DMS153 treated with DMSO at 0.1 percent for 48 hours (cell line): ENCODE measurements at regions not wholly inside any gene's neighbourhood (a gene's known extent, or its start where the extent isn't known, plus 50 kb on each side); places are given as distances from the start of the nearest gene placed in this dataset.

Source experiments
- DNase-seq: peaks from one replicate; lab custom pipeline; 2025; ENCODE audit not compliant: unreplicated experiment; lab: John Stamatoyannopoulos, UW

GRCh38 chr10:3723766-3724165, 61.2 kb downstream of the KLF6 start:
- DNase-seq: no peak

- no peak for DNase-seq
Observed at GRCh38 chr10:3720228-3721019, 64.6 kb downstream of the KLF6 start.

GRCh38 chr10:3719024-3719843, 65.8 kb downstream of the KLF6 start:
- DNase-seq: no peak

GRCh38 chr10:3716093-3716492, 68.9 kb downstream of the KLF6 start:
- DNase-seq: no peak

GRCh38 chr10:3714967-3715366, 70.0 kb downstream of the KLF6 start:
- DNase-seq: no peak

- no peak for DNase-seq
Observed at GRCh38 chr10:3714531-3714930, 70.5 kb downstream of the KLF6 start.

- no peak for DNase-seq
Observed at GRCh38 chr10:3712707-3713106, 72.3 kb downstream of the KLF6 start.

GRCh38 chr10:3711918-3712317, 73.1 kb downstream of the KLF6 start:
- no peak for DNase-seq

GRCh38 chr10:3710764-3711163, 74.2 kb downstream of the KLF6 start:
- no peak for DNase-seq

GRCh38 chr10:3709456-3710060, 75.5 kb downstream of the KLF6 start:
- no peak for DNase-seq

- DNase-seq: no peak
Observed at GRCh38 chr10:3708852-3709251, 76.2 kb downstream of the KLF6 start.

- DNase-seq: no peak
Observed at GRCh38 chr10:3704565-3705325, 80.3 kb downstream of the KLF6 start.

GRCh38 chr10:3702569-3702968, 82.4 kb downstream of the KLF6 start:
- DNase-seq: no peak

GRCh38 chr10:3702056-3702546, 82.9 kb downstream of the KLF6 start:
- no peak for DNase-seq

- DNase-seq: no peak
Observed at GRCh38 chr10:3701491-3701890, 83.5 kb downstream of the KLF6 start.

GRCh38 chr10:3700531-3701076, 84.4 kb downstream of the KLF6 start:
- no peak for DNase-seq

- DNase-seq: no peak
Observed at GRCh38 chr10:3699916-3700315, 85.1 kb downstream of the KLF6 start.

- no peak for DNase-seq
Observed at GRCh38 chr10:3698312-3698711, 86.7 kb downstream of the KLF6 start.

GRCh38 chr10:3693698-3694080, 91.3 kb downstream of the KLF6 start:
- no peak for DNase-seq

- DNase-seq: no peak
Observed at GRCh38 chr10:3693022-3693697, 91.8 kb downstream of the KLF6 start.
